M059J (cell line): ENCODE measurements at regions not wholly inside any gene's neighbourhood (a gene's known extent, or its start where the extent isn't known, plus 50 kb on each side); places are given as distances from the start of the nearest gene placed in this dataset.
A peak's percentile ranks its signal among the peaks of the same experiment; 100 is the strongest.

ENCODE experiments used
- DNase-seq: peaks from one replicate; pipeline ENCODE4 v3.0.0-alpha.2; 2012; ENCODE audit warnings: low read depth

- peak; percentile 77 for DNase-seq
Observed at GRCh38 chr6:26197933-26198721, 110.9 kb downstream of the HFE start.

GRCh38 chr6:26198722-26199056 is 111.5 kb downstream of the HFE start:
- no peak for DNase-seq

GRCh38 chr6:26199057-26199772 is 112.0 kb downstream of the HFE start:
- peak; percentile 97 for DNase-seq

- DNase-seq, result peak; percentile 61
Observed at GRCh38 chr6:26199773-26200764, 112.8 kb downstream of the HFE start.

GRCh38 chr6:26200918-26201721 is 113.9 kb downstream of the HFE start:
- peak; percentile 71 for DNase-seq

GRCh38 chr6:26202201-26202611 is 115.0 kb downstream of the HFE start:
- no peak for DNase-seq

GRCh38 chr6:26202811-26203583 is 115.8 kb downstream of the HFE start:
- DNase-seq, result no peak

GRCh38 chr6:26204332-26205160 is 117.3 kb downstream of the HFE start:
- DNase-seq, result peak; percentile 100

- DNase-seq, result peak; percentile 89
Observed at GRCh38 chr6:26205161-26205624, 118.0 kb downstream of the HFE start.

- DNase-seq, result peak; percentile 95
Observed at GRCh38 chr6:26205625-26206574, 118.7 kb downstream of the HFE start.

GRCh38 chr6:26206868-26207801 is 119.9 kb downstream of the HFE start:
- peak; percentile 21 for DNase-seq

- DNase-seq, result peak; percentile 28
Observed at GRCh38 chr6:26211963-26212362, 124.7 kb downstream of the HFE start.

GRCh38 chr6:26213334-26214075 is 126.3 kb downstream of the HFE start:
- no peak for DNase-seq

- peak; percentile 39 for DNase-seq
Observed at GRCh38 chr6:26214803-26215584, 127.8 kb downstream of the HFE start.

GRCh38 chr6:26215585-26216358 is 128.5 kb downstream of the HFE start:
- peak; percentile 55 for DNase-seq
